Tibial artery (tissue), 4 donors: ENCODE measurements at regions not wholly inside any gene's neighbourhood (a gene's known extent, or its start where the extent isn't known, plus 50 kb on each side); places are given as distances from the start of the nearest gene placed in this dataset.
"Not testable (repeated sequence)": the region's sequence is repeated elsewhere in the genome, so short reads cannot be mapped to it uniquely, and the experiment has no call there.

ENCODE experiments used
- DNase-seq, 2 donors: peaks; one replicate each; pipeline ENCODE4 v3.0.0-alpha.2; 2019
- H3K27ac ChIP-seq, 2 donors: fragments of 200-600 bp; sonication (generic) in 1 of 2; 1 replicate in 1 of 2; 2 replicates in 1 of 2; pipeline ENCODE4 v1.5.1; 2018 to 2019; ENCODE audit warnings: mild to moderate bottlenecking in 1 of 2
- H3K27me3 ChIP-seq, 2 donors: fragments of 200-600 bp; sonication (generic) in 1 of 2; one replicate each; pipeline versions ENCODE4 v1.5.1 to v1.6.0; 2016 to 2019
- H3K36me3 ChIP-seq, 3 donors: fragments of 200-600 bp; sonication (generic) in 2 of 3; one replicate each; pipeline ENCODE4 v1.5.1; 2016 to 2019; ENCODE audit warnings: mild to moderate bottlenecking in 2 of 3
- H3K4me1 ChIP-seq, 4 donors: fragments of 200-600 bp; sonication (generic) in 2 of 4; 1 replicate in 3 of 4; 2 replicates in 1 of 4; pipeline ENCODE4 v1.5.1; 2016 to 2019
- H3K4me3 ChIP-seq, 2 donors: fragments of 200-600 bp; sonication (generic) in 1 of 2; 1 replicate in 1 of 2; 2 replicates in 1 of 2; pipeline ENCODE4 v1.5.1; 2018 to 2019; ENCODE audit warnings: mild to moderate bottlenecking in 2 of 2
- H3K9me3 ChIP-seq, 3 donors: fragments of 200-600 bp; sonication (generic) in 1 of 3; one replicate each; pipeline ENCODE4 v1.5.1; 2016 to 2019
- intact Hi-C: fragments of 100-400 bp; cut with DNase I; formaldehyde crosslinking; loops from one replicate; pipeline ENCODE4 v1.15.0; 2023; ENCODE audit warnings: low total_unique reads
- TF ChIP-seq, protein P1 (sequence below), 2 experiments: fragments of 200-600 bp in 1 of 2; fragments of 450-650 bp in 1 of 2; IDR thresholded peaks; one replicate each; pipeline ENCODE4 v1.5.1; 2017 to 2019; ENCODE audit warnings: antibody characterized with exemption in 2 of 2, mild to moderate bottlenecking in 1 of 2, moderate library complexity in 1 of 2

DNA sequence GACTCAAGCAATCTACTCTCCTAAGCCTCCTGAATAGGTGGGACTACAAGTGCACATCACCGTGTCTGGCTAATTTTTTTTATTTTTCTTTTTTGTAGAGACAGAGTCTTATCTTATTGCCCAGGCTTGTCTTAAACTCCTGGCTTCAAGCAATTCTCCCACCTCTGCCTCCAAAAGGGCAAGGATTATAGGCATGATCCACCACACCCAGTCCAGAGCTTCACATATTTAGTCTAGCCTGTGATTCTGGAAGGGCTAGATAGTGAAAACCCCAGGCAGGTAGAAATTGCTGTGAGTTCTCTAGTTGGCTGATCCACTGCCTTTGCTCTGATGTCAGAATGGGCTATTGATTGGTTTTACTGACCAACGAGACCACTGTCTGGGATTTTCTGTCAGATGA, 854.6 kb upstream of the MIR17HG start:
- Histone ChIP-seq H3K4me1 (no peaks in the 10 kb centered on the region), H3K27me3 (no peaks in the 10 kb centered on the region), H3K4me3 (no peak overlapping the region), H3K36me3 (no peaks in the 10 kb centered on the region), H3K27ac (no peak overlapping the region), H3K9me3 (peaks cover 0 to 4% (median 0%) of the 10 kb centered on the region in 3 donors)
- DNase-seq, result no peak
- TF ChIP-seq, protein P1, sequence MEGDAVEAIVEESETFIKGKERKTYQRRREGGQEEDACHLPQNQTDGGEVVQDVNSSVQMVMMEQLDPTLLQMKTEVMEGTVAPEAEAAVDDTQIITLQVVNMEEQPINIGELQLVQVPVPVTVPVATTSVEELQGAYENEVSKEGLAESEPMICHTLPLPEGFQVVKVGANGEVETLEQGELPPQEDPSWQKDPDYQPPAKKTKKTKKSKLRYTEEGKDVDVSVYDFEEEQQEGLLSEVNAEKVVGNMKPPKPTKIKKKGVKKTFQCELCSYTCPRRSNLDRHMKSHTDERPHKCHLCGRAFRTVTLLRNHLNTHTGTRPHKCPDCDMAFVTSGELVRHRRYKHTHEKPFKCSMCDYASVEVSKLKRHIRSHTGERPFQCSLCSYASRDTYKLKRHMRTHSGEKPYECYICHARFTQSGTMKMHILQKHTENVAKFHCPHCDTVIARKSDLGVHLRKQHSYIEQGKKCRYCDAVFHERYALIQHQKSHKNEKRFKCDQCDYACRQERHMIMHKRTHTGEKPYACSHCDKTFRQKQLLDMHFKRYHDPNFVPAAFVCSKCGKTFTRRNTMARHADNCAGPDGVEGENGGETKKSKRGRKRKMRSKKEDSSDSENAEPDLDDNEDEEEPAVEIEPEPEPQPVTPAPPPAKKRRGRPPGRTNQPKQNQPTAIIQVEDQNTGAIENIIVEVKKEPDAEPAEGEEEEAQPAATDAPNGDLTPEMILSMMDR (IDR thresholded peaks at IDR 0.05), result no peak
- intact Hi-C loops, result no loop called here

DNA sequence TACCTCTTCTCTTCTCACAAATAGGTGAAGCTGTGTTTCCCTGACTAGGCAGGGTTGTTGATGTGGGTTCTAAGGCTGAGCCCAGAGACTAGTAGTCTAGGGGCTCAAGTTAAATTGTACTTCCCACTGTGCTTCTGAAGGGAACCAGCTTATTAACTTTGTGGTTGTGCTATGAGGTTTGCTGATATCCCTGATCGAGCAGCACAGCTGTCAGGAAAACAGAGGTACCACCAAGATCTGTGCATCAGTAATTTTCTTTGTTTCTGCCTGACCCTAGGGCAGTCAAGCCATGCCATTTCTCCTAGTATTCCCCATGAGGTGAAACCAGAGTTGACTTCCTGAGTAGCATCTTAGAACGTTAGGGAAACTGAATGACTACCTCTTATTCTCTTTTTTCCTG, 853.8 kb upstream of the MIR17HG start:
- TF ChIP-seq, protein P1 (IDR thresholded peaks at IDR 0.05), result no peak
- Histone ChIP-seq H3K27ac (no peak overlapping the region), H3K27me3 (no peaks in the 10 kb centered on the region), H3K36me3 (no peaks in the 10 kb centered on the region), H3K4me1 (no peaks in the 10 kb centered on the region), H3K9me3 (peaks cover 0 to 4% (median 0%) of the 10 kb centered on the region in 3 donors), H3K4me3 (no peak overlapping the region)
- DNase-seq, result no peak
- intact Hi-C loops, result no loop called here

GRCh38 chr13:90494849-90495248, 852.6 kb upstream of the MIR17HG start:
- H3K36me3 ChIP-seq, H3K27ac ChIP-seq, H3K4me3 ChIP-seq, H3K4me1 ChIP-seq, intact Hi-C loops, H3K9me3 ChIP-seq, H3K27me3 ChIP-seq, DNase-seq: not testable (repeated sequence)

GRCh38 chr13:90498096-90498495, 849.4 kb upstream of the MIR17HG start:
- no peak for DNase-seq
- no peaks in the 10 kb centered on the region for H3K36me3 ChIP-seq
- no peak overlapping the region for H3K27ac ChIP-seq
- intact Hi-C loops, result no loop called here
- H3K27me3 ChIP-seq, result no peaks in the 10 kb centered on the region
- TF ChIP-seq, protein P1 (IDR thresholded peaks at IDR 0.05), result no peak
- no peaks in the 10 kb centered on the region for H3K4me1 ChIP-seq
- H3K4me3 ChIP-seq, result no peak overlapping the region
- H3K9me3 ChIP-seq, result no peaks in the 10 kb centered on the region

- no peaks in the 10 kb centered on the region for H3K4me1 ChIP-seq
- H3K27me3 ChIP-seq, result no peaks in the 10 kb centered on the region
- H3K36me3 ChIP-seq, result no peaks in the 10 kb centered on the region
- no peak overlapping the region for H3K27ac ChIP-seq
- TF ChIP-seq, protein P1 (IDR thresholded peaks at IDR 0.05), result no peak
- no peak overlapping the region for H3K4me3 ChIP-seq
- DNase-seq, result no peak
- intact Hi-C loops, result no loop called here
- no peaks in the 10 kb centered on the region for H3K9me3 ChIP-seq
Measured at GRCh38 chr13:90498816-90499215, 848.7 kb upstream of the MIR17HG start.

- Histone ChIP-seq H3K4me3 (no peak overlapping the region), H3K36me3 (no peaks in the 10 kb centered on the region), H3K9me3 (no peaks in the 10 kb centered on the region), H3K4me1 (no peaks in the 10 kb centered on the region), H3K27me3 (no peaks in the 10 kb centered on the region), H3K27ac (no peak overlapping the region)
- intact Hi-C loops, result no loop called here
- TF ChIP-seq, protein P1 (IDR thresholded peaks at IDR 0.05), result no peak
- DNase-seq, result no peak
Measured at GRCh38 chr13:90500569-90500968, 846.9 kb upstream of the MIR17HG start.
